ENCODE measurements at regions not wholly inside any gene's neighbourhood (a gene's known extent, or its start where the extent isn't known, plus 50 kb on each side); places are given as distances from the start of the nearest gene placed in this dataset.

- H3K36me3 ChIP-seq, result no peaks in the 10 kb centered on the region
- TF ChIP-seq CTCF (IDR thresholded peaks at IDR 0.05), result no peak
- no peaks in the 10 kb centered on the region for H3K27me3 ChIP-seq
- peaks cover 4 to 8% of the 10 kb centered on the region in 2 donors for H3K4me1 ChIP-seq
- H3K4me3 ChIP-seq, result no peak overlapping the region
- no peaks in the 10 kb centered on the region for H3K9me3 ChIP-seq
- H3K27ac ChIP-seq, result no peak overlapping the region
- DNase-seq (ENCODE audit: low spot score in 2 of 2), result no peak
- intact Hi-C loops (cut with DNase I), result no loop called here
Observed at GRCh38 chr20:47861116-47861515, 75.8 kb upstream of the SULF2 start.

- DNase-seq (ENCODE audit: low spot score in 2 of 2), result no peak
- TF ChIP-seq CTCF (IDR thresholded peaks at IDR 0.05), result no peak
- Histone ChIP-seq H3K27me3 (no peaks in the 10 kb centered on the region), H3K36me3 (no peaks in the 10 kb centered on the region), H3K9me3 (no peaks in the 10 kb centered on the region), H3K27ac (no peak overlapping the region), H3K4me3 (no peak overlapping the region), H3K4me1 (peaks cover 4 to 8% of the 10 kb centered on the region in 2 donors)
- intact Hi-C loops (cut with DNase I), result no loop called here
Observed at GRCh38 chr20:47860049-47860830, 75.0 kb upstream of the SULF2 start.

- Histone ChIP-seq H3K9me3 (no peaks in the 10 kb centered on the region), H3K27ac (no peak overlapping the region), H3K36me3 (no peaks in the 10 kb centered on the region), H3K4me1 (peaks cover 4 to 8% of the 10 kb centered on the region in 2 donors), H3K4me3 (no peak overlapping the region), H3K27me3 (no peaks in the 10 kb centered on the region)
- DNase-seq (ENCODE audit: low spot score in 2 of 2), result no peak
- intact Hi-C loops (cut with DNase I), result loop anchor here (2.0 to 5.0 kb wide), 3 partner anchors 68 to 438 kb away; no protein-coding TSS in a partner anchor
- no peak for TF ChIP-seq CTCF (IDR thresholded peaks at IDR 0.05)
Observed at GRCh38 chr20:47859278-47859677, 74.0 kb upstream of the SULF2 start.

GRCh38 chr20:47857569-47858464 is 72.5 kb upstream of the SULF2 start:
- peak overlapping the region; percentile 70 to 78 for H3K27ac ChIP-seq
- H3K4me3 ChIP-seq, result peak overlapping the region; percentile 11 to 41
- peaks cover 4 to 8% of the 10 kb centered on the region in 2 donors for H3K4me1 ChIP-seq
- DNase-seq (ENCODE audit: low spot score in 2 of 2), result peak in 1 of 2 donors; percentile 83
- intact Hi-C loops (cut with DNase I), result loop anchor here (2.0 to 5.0 kb wide), 3 partner anchors 69 to 439 kb away; no protein-coding TSS in a partner anchor
- H3K27me3 ChIP-seq, result no peaks in the 10 kb centered on the region
- no peaks in the 10 kb centered on the region for H3K36me3 ChIP-seq
- no peaks in the 10 kb centered on the region for H3K9me3 ChIP-seq
- peak in 1 of 3 experiments; percentile 17 for TF ChIP-seq CTCF (IDR thresholded peaks at IDR 0.05)

GRCh38 chr20:47857187-47857568 is 71.9 kb upstream of the SULF2 start:
- H3K36me3 ChIP-seq, result no peaks in the 10 kb centered on the region
- no peak for TF ChIP-seq CTCF (IDR thresholded peaks at IDR 0.05)
- DNase-seq (ENCODE audit: low spot score in 2 of 2), result no peak
- intact Hi-C loops (cut with DNase I), result loop anchor here (5.0 kb wide), 2 partner anchors 70 to 440 kb away; no protein-coding TSS in a partner anchor
- H3K4me1 ChIP-seq, result peaks cover 4 to 8% of the 10 kb centered on the region in 2 donors
- peak overlapping the region; percentile 11 to 41 for H3K4me3 ChIP-seq
- no peaks in the 10 kb centered on the region for H3K9me3 ChIP-seq
- peak overlapping the region; percentile 70 to 78 for H3K27ac ChIP-seq
- no peaks in the 10 kb centered on the region for H3K27me3 ChIP-seq

All from ascending aorta (tissue), 2 donors.